HCT116 (cell line): ENCODE measurements at regions not wholly inside any gene's neighbourhood (a gene's known extent, or its start where the extent isn't known, plus 50 kb on each side); places are given as distances from the start of the nearest gene placed in this dataset.

Experiments used
- ATAC-seq: fragments of 200-7000 bp; cut with Tn5 transposase; 2 replicates; pipeline ENCODE4 v1.9.1; 2020; ENCODE audit warnings: mild to moderate bottlenecking, moderate library complexity
- BruUV-seq: library from RNA; stranded (reverse); fragments of 400-500 nt; replicated peaks from 2 replicates; lab custom pipeline; 2021; lab: Mats Ljungman, UMichigan
- CTCF ChIA-PET: fragments of 300-600 bp; sonication (Branson Sonifier 250); formaldehyde crosslinking; loops from one replicate; lab custom pipeline; 2021; ENCODE audit warnings: antibody characterized with exemption; lab: Charles Lee
- POLR2A ChIA-PET: fragments of 300-600, 350-600 bp; sonication (Branson Sonifier 250); formaldehyde crosslinking; loops from one replicate; lab custom pipeline; 2021; ENCODE audit warnings: antibody characterized with exemption; lab: Charles Lee
- RAD21 ChIA-PET, 2 experiments: fragments of 300-600 bp; sonication (Branson Sonifier 250); formaldehyde crosslinking; loops; one replicate each; lab custom pipeline; 2023; ENCODE audit warnings: low total read pairs in 2 of 2; ENCODE audit not compliant: uncharacterized antibody in 2 of 2, unreplicated experiment in 2 of 2, low non-redundant PET in 1 of 2; lab: Charles Lee
- DNase-seq: peaks from one replicate; pipeline ENCODE4 v3.0.0-alpha.2; 2010; ENCODE audit warnings: low read depth, low spot score
- H2AFZ ChIP-seq: fragments of 200-600 bp; shearing (Covaris generic), sonication (generic); 2 replicates; pipeline ENCODE4 v1.6.1; 2017; ENCODE audit warnings: low read depth, mixed run types, mixed read lengths, antibody characterized with exemption, low read length; ENCODE audit not compliant: poor library complexity, severe bottlenecking
- H3K27ac ChIP-seq: 2 replicates; pipeline ENCODE4 v1.5.1; 2012; ENCODE audit warnings: low read depth, low read length
- H3K27me3 ChIP-seq: fragments of 200-600 bp; sonication (generic); 2 replicates; pipeline ENCODE4 v1.6.1; 2016; ENCODE audit warnings: mixed run types, low read length, mixed read lengths; ENCODE audit not compliant: insufficient read depth
- H3K36me3 ChIP-seq, 2 experiments: fragments of 200-500 bp in 1 of 2; fragments of 200-600 bp in 1 of 2; sonication (Bioruptor generic) in 1 of 2; sonication (generic) in 1 of 2; 2 replicates each; pipeline versions ENCODE4 v1.5.1 to v1.6.1; 2014 to 2016; ENCODE audit warnings: low read length in 2 of 2, inconsistent platforms in 1 of 2, mixed read lengths in 1 of 2, mixed run types in 1 of 2; ENCODE audit not compliant: insufficient read depth in 2 of 2, control insufficient read depth in 1 of 2
- H3K4me1 ChIP-seq, 2 experiments: fragments of 200-600 bp in 1 of 2; sonication (generic) in 1 of 2; 2 replicates each; pipeline versions ENCODE4 v1.5.1 to v1.6.1; 2012 to 2017; ENCODE audit warnings: low read length in 2 of 2, inconsistent platforms in 1 of 2, mild to moderate bottlenecking in 1 of 2, mixed read lengths in 1 of 2, mixed run types in 1 of 2, moderate library complexity in 1 of 2; ENCODE audit not compliant: insufficient read depth in 2 of 2, control insufficient read depth in 1 of 2
- H3K4me2 ChIP-seq: fragments of 200-600 bp; sonication (generic); 2 replicates; pipeline ENCODE4 v1.6.1; 2017; ENCODE audit warnings: mixed run types, low read length, mixed read lengths
- H3K4me3 ChIP-seq, 2 experiments: fragments of 200-600 bp in 1 of 2; sonication (generic) in 1 of 2; replicated peaks in 1 of 2; 2 replicates each; pipeline ENCODE4 v1.5.1; 2011 to 2016; ENCODE audit warnings: low read length in 2 of 2, control low read depth in 1 of 2, low read depth in 1 of 2, mild to moderate bottlenecking in 1 of 2, mixed read lengths in 1 of 2, mixed run types in 1 of 2
- H3K79me2 ChIP-seq: fragments of 200-600 bp; sonication (generic); 2 replicates; pipeline ENCODE4 v1.6.1; 2017; ENCODE audit warnings: mild to moderate bottlenecking, mixed run types, low read length, moderate library complexity, mixed read lengths; ENCODE audit not compliant: insufficient read depth
- H3K9ac ChIP-seq: fragments of 200-600 bp; sonication (generic); 2 replicates; pipeline ENCODE4 v1.6.1; 2016; ENCODE audit warnings: low read length, mixed read lengths
- H3K9me2 ChIP-seq: fragments of 200-600 bp; sonication (generic), shearing (Covaris generic); 2 replicates; pipeline ENCODE4 v1.6.1; 2017; ENCODE audit warnings: mixed run types, mild to moderate bottlenecking, moderate library complexity; ENCODE audit not compliant: insufficient read depth
- H3K9me3 ChIP-seq, 2 experiments: fragments of 200-500 bp in 1 of 2; fragments of 200-600 bp in 1 of 2; sonication (Bioruptor generic) in 1 of 2; sonication (generic) in 1 of 2; 2 replicates each; pipeline ENCODE4 v1.6.1; 2014 to 2017; ENCODE audit warnings: low read length in 2 of 2, mixed read lengths in 2 of 2, inconsistent platforms in 1 of 2, low read depth in 1 of 2, mild to moderate bottlenecking in 1 of 2, mixed run types in 1 of 2, moderate library complexity in 1 of 2; ENCODE audit not compliant: control insufficient read depth in 1 of 2, insufficient read depth in 1 of 2
- H4K20me1 ChIP-seq: fragments of 200-600 bp; sonication (generic), shearing (Covaris generic); 2 replicates; pipeline ENCODE4 v1.6.1; 2017; ENCODE audit warnings: mixed run types, mild to moderate bottlenecking, moderate library complexity; ENCODE audit not compliant: insufficient read depth
- EGR1 ChIP-seq: IDR thresholded peaks from 2 replicates; pipeline ENCODE4 v1.6.1; 2012; ENCODE audit warnings: low read depth
- JUND ChIP-seq: IDR thresholded peaks from 2 replicates; pipeline ENCODE4 v1.6.1; 2012
- POLR2AphosphoS5 ChIP-seq: IDR thresholded peaks from 2 replicates; pipeline ENCODE4 v1.6.1; 2011; ENCODE audit warnings: mild to moderate bottlenecking, low read depth, low read length, moderate library complexity
- TCF7L2 ChIP-seq: IDR thresholded peaks from 2 replicates; pipeline ENCODE4 v1.7.0; 2011; ENCODE audit warnings: borderline replicate concordance, inconsistent platforms; ENCODE audit not compliant: insufficient read depth, insufficient read length; ENCODE audit errors: extremely low read depth
- ZFX ChIP-seq: fragments of 450-650 bp; IDR thresholded peaks from 2 replicates; pipeline ENCODE4 v1.6.1; 2017
- ZNF274 ChIP-seq: fragments of 200-500 bp; sonication (Bioruptor generic); IDR thresholded peaks from 2 replicates; pipeline ENCODE4 v1.6.1; 2014; ENCODE audit warnings: mild to moderate bottlenecking, low read depth, low read length, inconsistent platforms
- intact Hi-C: fragments of 100-400 bp; cut with micrococcal nuclease; formaldehyde crosslinking; loops from 2 replicates; pipeline ENCODE4 v1.10.0; 2022
- TF ChIP-seq, protein P1 (sequence below): IDR thresholded peaks from 2 replicates; pipeline ENCODE4 v1.6.1; 2012
- TF ChIP-seq, protein P2 (sequence below): IDR thresholded peaks from 2 replicates; pipeline ENCODE4 v1.6.1; 2012; ENCODE audit warnings: low read depth
- TF ChIP-seq, protein P3 (sequence below), 3 experiments: fragments of 200-600 bp in 1 of 3; sonication (generic) in 1 of 3; IDR thresholded peaks in 2 of 3; conservative IDR thresholded peaks in 1 of 3; 2 replicates each; pipeline ENCODE4 v1.5.1; 2012 to 2017; ENCODE audit warnings: low read depth in 2 of 3, low read length in 2 of 3, antibody characterized with exemption in 1 of 3, borderline replicate concordance in 1 of 3, control low read depth in 1 of 3, mild to moderate bottlenecking in 1 of 3, mixed read lengths in 1 of 3, mixed run types in 1 of 3, moderate library complexity in 1 of 3; ENCODE audit not compliant: insufficient read depth in 1 of 3

DNA sequence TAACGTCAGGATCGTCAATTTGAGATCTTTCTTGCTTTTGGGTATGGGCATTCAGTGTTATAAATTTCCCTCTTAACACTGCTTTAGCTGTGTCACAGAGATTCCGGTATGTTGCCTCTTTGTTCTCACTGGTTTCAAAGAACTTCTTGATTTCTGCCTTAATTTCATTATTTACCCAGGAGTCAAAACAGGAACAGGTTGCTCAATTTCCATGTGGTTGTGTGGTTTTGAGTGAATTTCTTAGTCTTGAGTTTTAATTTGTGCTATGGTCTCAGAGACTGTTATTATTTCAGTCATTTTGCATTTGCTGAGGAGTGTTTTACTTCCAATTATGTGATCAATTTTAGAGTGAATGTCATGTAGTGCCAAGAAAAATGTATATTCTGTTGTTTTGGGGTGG is 153.1 kb downstream of the PCDH17 start:
- no peak for ATAC-seq
- RAD21 ChIA-PET: no interaction called here
- Histone ChIP-seq H3K9ac (no peak overlapping the region), H2AFZ (no peak overlapping the region), H3K27ac (no peak overlapping the region), H3K9me2 (no peaks in the 10 kb centered on the region), H3K4me2 (no peak overlapping the region), H3K4me3 (no peak overlapping the region), H4K20me1 (no peaks in the 10 kb centered on the region), H3K79me2 (no peaks in the 10 kb centered on the region), H3K4me1 (no peaks in the 10 kb centered on the region), H3K9me3 (peaks cover 6 to 27% of the 10 kb centered on the region in 2 experiments; a peak in 2 of 4 replicates), H3K36me3 (no peaks in the 10 kb centered on the region), H3K27me3 (no peaks in the 10 kb centered on the region)
- CTCF ChIA-PET: no interaction called here
- intact Hi-C loops: no loop called here
- no TSS peak for BruUV-seq
- DNase-seq: no peak
- TF ChIP-seq ZNF274: no peak
- TF ChIP-seq POLR2AphosphoS5: no peak
- TF ChIP-seq, protein P1, sequence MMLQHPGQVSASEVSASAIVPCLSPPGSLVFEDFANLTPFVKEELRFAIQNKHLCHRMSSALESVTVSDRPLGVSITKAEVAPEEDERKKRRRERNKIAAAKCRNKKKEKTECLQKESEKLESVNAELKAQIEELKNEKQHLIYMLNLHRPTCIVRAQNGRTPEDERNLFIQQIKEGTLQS: no peak
- no peak for TF ChIP-seq EGR1
- no peak for TF ChIP-seq TCF7L2
- TF ChIP-seq, protein P2, sequence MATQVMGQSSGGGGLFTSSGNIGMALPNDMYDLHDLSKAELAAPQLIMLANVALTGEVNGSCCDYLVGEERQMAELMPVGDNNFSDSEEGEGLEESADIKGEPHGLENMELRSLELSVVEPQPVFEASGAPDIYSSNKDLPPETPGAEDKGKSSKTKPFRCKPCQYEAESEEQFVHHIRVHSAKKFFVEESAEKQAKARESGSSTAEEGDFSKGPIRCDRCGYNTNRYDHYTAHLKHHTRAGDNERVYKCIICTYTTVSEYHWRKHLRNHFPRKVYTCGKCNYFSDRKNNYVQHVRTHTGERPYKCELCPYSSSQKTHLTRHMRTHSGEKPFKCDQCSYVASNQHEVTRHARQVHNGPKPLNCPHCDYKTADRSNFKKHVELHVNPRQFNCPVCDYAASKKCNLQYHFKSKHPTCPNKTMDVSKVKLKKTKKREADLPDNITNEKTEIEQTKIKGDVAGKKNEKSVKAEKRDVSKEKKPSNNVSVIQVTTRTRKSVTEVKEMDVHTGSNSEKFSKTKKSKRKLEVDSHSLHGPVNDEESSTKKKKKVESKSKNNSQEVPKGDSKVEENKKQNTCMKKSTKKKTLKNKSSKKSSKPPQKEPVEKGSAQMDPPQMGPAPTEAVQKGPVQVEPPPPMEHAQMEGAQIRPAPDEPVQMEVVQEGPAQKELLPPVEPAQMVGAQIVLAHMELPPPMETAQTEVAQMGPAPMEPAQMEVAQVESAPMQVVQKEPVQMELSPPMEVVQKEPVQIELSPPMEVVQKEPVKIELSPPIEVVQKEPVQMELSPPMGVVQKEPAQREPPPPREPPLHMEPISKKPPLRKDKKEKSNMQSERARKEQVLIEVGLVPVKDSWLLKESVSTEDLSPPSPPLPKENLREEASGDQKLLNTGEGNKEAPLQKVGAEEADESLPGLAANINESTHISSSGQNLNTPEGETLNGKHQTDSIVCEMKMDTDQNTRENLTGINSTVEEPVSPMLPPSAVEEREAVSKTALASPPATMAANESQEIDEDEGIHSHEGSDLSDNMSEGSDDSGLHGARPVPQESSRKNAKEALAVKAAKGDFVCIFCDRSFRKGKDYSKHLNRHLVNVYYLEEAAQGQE: no peak
- no peak for TF ChIP-seq JUND
- TF ChIP-seq ZFX: no peak
- TF ChIP-seq, protein P3, sequence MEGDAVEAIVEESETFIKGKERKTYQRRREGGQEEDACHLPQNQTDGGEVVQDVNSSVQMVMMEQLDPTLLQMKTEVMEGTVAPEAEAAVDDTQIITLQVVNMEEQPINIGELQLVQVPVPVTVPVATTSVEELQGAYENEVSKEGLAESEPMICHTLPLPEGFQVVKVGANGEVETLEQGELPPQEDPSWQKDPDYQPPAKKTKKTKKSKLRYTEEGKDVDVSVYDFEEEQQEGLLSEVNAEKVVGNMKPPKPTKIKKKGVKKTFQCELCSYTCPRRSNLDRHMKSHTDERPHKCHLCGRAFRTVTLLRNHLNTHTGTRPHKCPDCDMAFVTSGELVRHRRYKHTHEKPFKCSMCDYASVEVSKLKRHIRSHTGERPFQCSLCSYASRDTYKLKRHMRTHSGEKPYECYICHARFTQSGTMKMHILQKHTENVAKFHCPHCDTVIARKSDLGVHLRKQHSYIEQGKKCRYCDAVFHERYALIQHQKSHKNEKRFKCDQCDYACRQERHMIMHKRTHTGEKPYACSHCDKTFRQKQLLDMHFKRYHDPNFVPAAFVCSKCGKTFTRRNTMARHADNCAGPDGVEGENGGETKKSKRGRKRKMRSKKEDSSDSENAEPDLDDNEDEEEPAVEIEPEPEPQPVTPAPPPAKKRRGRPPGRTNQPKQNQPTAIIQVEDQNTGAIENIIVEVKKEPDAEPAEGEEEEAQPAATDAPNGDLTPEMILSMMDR (IDR thresholded peaks at IDR 0.05 in 2 of 3, conservative IDR thresholded peaks at IDR 0.05 in 1 of 3; ENCODE audit: borderline replicate concordance in 1 of 3, insufficient read depth in 1 of 3, low read depth in 2 of 3, low read length in 2 of 3): no peak
- POLR2A ChIA-PET: no interaction called here
